Type B pancreatic cell (in vitro differentiated cells): ENCODE measurements at regions not wholly inside any gene's neighbourhood (a gene's known extent, or its start where the extent isn't known, plus 50 kb on each side); places are given as distances from the start of the nearest gene placed in this dataset.
"Not testable (repeated sequence)": the region's sequence is repeated elsewhere in the genome, so short reads cannot be mapped to it uniquely, and the experiment has no call there.

ENCODE experiments used
- DNase-seq: peaks from one replicate; pipeline ENCODE4 v3.0.0; 2021; ENCODE audit warnings: mixed read lengths; ENCODE audit not compliant: unreplicated experiment; ENCODE audit errors: extremely low spot score
- H3K27ac Mint-ChIP-seq: 2 replicates; pipeline ENCODE4 v1.8.0; 2021; ENCODE audit warnings: mild to moderate bottlenecking, mixed read lengths
- H3K27me3 Mint-ChIP-seq: 2 replicates; pipeline ENCODE4 v1.8.0; 2021; ENCODE audit warnings: mixed read lengths
- H3K36me3 Mint-ChIP-seq: 2 replicates; pipeline ENCODE4 v1.8.0; 2021; ENCODE audit warnings: mixed read lengths
- H3K4me1 Mint-ChIP-seq: one replicate; pipeline ENCODE4 v1.8.0; 2021; ENCODE audit warnings: mixed read lengths; ENCODE audit not compliant: unreplicated experiment
- H3K4me3 Mint-ChIP-seq: 2 replicates; pipeline ENCODE4 v1.8.0; 2021; ENCODE audit warnings: mild to moderate bottlenecking, mixed read lengths
- H3K9me3 Mint-ChIP-seq: 2 replicates; pipeline ENCODE4 v1.8.0; 2021; ENCODE audit warnings: mixed read lengths
- TF ChIP-seq, protein P1 (sequence below): fragments of 200-600 bp; sonication (generic); conservative IDR thresholded peaks from 2 replicates; pipeline ENCODE4 v1.5.0; 2021; ENCODE audit warnings: antibody characterized with exemption, mild to moderate bottlenecking

GRCh38 chr3:101138817-101139216 is 145.6 kb upstream of the ABI3BP start:
- H3K36me3 Mint-ChIP-seq = no peaks in the 10 kb centered on the region
- TF ChIP-seq, protein P1, sequence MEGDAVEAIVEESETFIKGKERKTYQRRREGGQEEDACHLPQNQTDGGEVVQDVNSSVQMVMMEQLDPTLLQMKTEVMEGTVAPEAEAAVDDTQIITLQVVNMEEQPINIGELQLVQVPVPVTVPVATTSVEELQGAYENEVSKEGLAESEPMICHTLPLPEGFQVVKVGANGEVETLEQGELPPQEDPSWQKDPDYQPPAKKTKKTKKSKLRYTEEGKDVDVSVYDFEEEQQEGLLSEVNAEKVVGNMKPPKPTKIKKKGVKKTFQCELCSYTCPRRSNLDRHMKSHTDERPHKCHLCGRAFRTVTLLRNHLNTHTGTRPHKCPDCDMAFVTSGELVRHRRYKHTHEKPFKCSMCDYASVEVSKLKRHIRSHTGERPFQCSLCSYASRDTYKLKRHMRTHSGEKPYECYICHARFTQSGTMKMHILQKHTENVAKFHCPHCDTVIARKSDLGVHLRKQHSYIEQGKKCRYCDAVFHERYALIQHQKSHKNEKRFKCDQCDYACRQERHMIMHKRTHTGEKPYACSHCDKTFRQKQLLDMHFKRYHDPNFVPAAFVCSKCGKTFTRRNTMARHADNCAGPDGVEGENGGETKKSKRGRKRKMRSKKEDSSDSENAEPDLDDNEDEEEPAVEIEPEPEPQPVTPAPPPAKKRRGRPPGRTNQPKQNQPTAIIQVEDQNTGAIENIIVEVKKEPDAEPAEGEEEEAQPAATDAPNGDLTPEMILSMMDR = no peak
- H3K27ac Mint-ChIP-seq = no peak overlapping the region
- H3K4me3 Mint-ChIP-seq = no peak overlapping the region
- H3K27me3 Mint-ChIP-seq = no peaks in the 10 kb centered on the region
- no peaks in the 10 kb centered on the region for H3K9me3 Mint-ChIP-seq
- no peak for DNase-seq
- H3K4me1 Mint-ChIP-seq = no peaks in the 10 kb centered on the region

DNA sequence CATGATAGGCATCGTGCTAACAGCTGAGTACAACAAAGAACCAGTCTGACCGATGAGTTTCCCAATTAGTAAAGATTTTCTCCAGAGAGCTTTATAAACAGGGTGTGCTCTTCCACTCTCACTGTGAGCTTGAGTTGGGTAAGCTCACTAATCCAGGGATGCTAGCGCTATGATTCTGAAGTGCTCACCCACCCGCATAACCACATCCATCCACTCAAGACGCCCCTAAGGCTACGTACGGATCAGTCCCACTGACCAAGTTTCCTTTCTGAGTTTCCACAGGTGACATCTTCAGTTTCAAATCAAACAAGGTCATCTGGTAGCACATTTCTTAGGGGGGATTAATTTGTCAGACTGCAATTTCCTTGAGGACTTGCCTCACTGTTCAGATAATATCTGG is 141.1 kb upstream of the ABI3BP start:
- DNase-seq = no peak
- H3K9me3 Mint-ChIP-seq = no peaks in the 10 kb centered on the region
- no peaks in the 10 kb centered on the region for H3K4me1 Mint-ChIP-seq
- H3K27ac Mint-ChIP-seq = no peak overlapping the region
- no peaks in the 10 kb centered on the region for H3K36me3 Mint-ChIP-seq
- H3K27me3 Mint-ChIP-seq = peaks cover 3% of the 10 kb centered on the region
- TF ChIP-seq, protein P1 = no peak
- H3K4me3 Mint-ChIP-seq = no peak overlapping the region

DNA sequence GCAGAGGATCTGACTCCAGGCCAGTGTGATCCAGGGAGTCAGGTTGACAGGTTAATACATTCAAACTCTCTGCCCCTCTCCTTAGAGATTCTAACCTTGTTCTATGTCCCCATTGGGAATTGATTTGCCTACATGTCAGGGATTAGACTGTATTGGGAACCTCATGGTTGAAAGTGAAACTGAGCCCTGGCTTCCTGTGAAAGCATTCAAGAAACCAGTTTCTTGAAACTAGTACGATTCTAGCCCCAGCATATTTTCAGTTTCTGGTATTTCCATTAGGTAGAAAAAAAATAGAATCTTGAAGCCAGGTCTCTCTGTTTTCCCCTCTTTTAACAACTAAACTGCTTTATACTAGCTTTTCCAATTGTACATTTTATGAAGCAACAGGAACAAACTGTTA is 140.4 kb upstream of the ABI3BP start:
- H3K27me3 Mint-ChIP-seq = peaks cover 4% of the 10 kb centered on the region

GRCh38 chr3:101133197-101133596 is 140.0 kb upstream of the ABI3BP start:
- H3K36me3 Mint-ChIP-seq, H3K27me3 Mint-ChIP-seq, H3K9me3 Mint-ChIP-seq, H3K4me3 Mint-ChIP-seq, H3K4me1 Mint-ChIP-seq, H3K27ac Mint-ChIP-seq, DNase-seq: not testable (repeated sequence)

More for the DNA sequence above, 140.4 kb upstream of the ABI3BP start:
- Mint-ChIP-seq H3K36me3 (no peaks in the 10 kb centered on the region), H3K4me1 (no peaks in the 10 kb centered on the region), H3K27ac (no peak overlapping the region), H3K9me3 (no peaks in the 10 kb centered on the region), H3K4me3 (no peak overlapping the region)
- TF ChIP-seq, protein P1 = no peak
- no peak for DNase-seq

DNA sequence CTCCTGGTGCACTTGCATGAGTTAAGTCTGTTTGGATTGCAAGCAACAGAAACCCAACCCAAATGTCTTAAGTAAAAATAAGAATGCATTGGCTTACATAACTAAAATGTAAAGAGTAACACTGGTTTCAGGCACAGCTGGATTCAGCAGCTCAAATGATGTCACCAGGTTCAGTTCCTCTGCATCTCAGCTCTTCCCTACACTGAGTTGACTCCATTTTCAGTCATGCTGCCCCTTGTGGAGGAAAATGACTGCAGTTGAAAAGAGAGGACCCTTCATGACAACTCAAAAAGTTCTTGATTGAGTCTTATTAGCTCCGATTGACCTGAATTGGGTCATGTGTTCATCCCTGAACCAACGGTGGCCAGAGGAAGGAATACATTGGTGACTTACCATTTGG is 138.5 kb upstream of the ABI3BP start:
- H3K27ac Mint-ChIP-seq = no peak overlapping the region
- no peak overlapping the region for H3K4me3 Mint-ChIP-seq
- no peaks in the 10 kb centered on the region for H3K36me3 Mint-ChIP-seq
- peaks cover 4% of the 10 kb centered on the region for H3K27me3 Mint-ChIP-seq
- DNase-seq = no peak
- H3K4me1 Mint-ChIP-seq = no peaks in the 10 kb centered on the region
- TF ChIP-seq, protein P1 = no peak
- no peaks in the 10 kb centered on the region for H3K9me3 Mint-ChIP-seq

DNA sequence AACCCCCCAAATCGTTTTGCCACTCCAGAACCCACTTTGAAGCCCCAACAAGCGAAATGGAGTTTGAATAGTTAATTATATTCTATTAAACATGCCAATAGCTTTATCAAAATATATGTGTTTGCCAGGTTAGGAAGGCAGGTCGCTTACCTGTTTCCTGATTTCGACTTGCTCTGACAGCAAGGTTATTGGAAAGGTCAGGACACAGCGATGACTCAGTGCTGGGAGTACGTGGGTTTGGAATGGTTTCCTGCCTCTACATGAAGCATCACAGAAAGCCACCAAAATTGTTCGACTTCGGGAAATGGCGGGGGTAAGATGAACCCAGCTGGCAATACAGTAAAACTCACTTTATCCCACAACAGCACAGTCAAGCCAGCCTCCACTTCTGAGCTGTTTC is 135.6 kb upstream of the ABI3BP start:
- H3K27me3 Mint-ChIP-seq = peaks cover 4% of the 10 kb centered on the region
- H3K9me3 Mint-ChIP-seq = no peaks in the 10 kb centered on the region
- no peaks in the 10 kb centered on the region for H3K4me1 Mint-ChIP-seq
- H3K27ac Mint-ChIP-seq = no peak overlapping the region
- TF ChIP-seq, protein P1 = no peak
- no peak overlapping the region for H3K4me3 Mint-ChIP-seq
- no peak for DNase-seq
- no peaks in the 10 kb centered on the region for H3K36me3 Mint-ChIP-seq
